Pulmonary artery endothelial cell (primary cell): ENCODE measurements at regions not wholly inside any gene's neighbourhood (a gene's known extent, or its start where the extent isn't known, plus 50 kb on each side); places are given as distances from the start of the nearest gene placed in this dataset.
"Not testable (repeated sequence)": the region's sequence is repeated elsewhere in the genome, so short reads cannot be mapped to it uniquely, and the experiment has no call there.

Experiments
- DNase-seq: peaks from one replicate; pipeline ENCODE4 v3.0.0-alpha.2; 2011; ENCODE audit warnings: low read depth, low spot score

DNA sequence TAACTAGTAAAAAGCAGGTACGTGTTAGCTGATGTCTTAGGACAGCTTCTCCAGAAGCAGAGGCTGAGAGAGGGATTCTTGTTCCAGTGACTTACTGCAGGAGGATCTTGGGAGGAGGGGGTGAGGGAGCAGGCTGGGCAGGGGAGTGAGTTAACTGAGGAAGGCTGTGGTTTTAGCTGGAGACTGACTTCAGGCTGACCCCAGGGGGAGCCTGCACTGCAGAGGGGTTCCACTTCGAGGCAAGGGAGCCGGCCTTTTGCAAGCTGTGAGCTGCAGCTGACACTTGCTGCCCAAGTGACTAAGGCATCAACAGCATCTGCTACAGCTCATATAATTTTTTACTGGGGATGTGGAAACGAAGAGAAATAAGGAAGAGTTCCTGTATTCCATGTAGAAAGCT lies 50.4 kb upstream of the SOD1 start:
- no peak for DNase-seq

DNA sequence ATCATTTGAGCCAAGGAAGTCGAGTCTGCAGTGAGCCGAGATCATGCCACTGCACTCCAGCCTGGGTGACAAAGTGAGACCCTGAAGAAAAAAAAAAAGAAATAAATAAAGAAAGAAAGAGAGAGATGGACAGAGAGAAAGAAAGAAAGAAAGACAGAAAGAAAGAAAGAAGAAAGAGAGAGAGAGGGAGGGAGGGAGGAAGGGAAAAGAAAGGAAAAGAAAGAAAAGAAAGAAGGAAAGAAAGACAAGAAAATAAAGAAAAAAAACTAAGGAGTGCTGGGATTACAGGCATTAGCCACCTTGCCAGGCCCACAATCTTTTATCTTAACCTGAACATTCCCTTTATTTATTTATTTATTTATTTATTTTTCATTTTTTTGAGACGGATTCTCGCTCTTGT lies 51.7 kb upstream of the SOD1 start:
- DNase-seq = no peak

DNA sequence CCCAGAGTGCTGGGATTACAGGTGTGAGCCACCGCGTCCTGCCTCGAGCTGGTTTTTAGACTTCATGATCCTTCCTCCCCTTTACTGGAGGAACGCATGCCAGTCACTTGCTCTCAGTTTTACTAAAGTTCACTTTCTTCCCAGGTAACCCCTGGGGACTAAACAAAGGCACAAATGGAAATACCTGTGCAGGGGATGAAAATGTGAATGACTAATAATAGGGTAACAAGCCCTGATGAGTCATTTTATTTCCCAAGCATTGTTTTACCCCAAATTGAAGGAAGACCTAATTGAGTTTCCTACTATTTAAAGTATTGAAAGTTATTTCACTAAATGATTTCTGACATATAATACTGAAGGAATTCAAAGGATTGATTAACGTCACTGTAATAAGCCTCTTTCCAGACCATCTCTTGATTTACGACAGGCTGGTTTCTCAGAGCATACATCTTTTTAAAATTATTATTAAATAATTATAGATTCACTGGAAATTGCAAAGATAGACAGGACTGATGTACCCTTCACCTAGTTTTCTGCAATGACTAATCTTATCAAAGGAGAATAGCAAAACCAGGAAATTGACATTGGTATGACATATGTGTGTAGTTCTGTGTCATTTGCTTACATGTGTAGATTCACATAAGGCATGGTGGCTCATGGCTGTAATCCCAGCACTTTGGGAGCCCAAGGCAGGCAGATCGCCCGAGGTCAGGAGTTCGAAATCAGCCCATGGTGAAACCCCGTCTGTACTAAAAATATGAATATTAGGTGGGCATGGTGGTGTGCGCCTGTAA lies 53.2 kb upstream of the SOD1 start:
- DNase-seq = no peak

DNA sequence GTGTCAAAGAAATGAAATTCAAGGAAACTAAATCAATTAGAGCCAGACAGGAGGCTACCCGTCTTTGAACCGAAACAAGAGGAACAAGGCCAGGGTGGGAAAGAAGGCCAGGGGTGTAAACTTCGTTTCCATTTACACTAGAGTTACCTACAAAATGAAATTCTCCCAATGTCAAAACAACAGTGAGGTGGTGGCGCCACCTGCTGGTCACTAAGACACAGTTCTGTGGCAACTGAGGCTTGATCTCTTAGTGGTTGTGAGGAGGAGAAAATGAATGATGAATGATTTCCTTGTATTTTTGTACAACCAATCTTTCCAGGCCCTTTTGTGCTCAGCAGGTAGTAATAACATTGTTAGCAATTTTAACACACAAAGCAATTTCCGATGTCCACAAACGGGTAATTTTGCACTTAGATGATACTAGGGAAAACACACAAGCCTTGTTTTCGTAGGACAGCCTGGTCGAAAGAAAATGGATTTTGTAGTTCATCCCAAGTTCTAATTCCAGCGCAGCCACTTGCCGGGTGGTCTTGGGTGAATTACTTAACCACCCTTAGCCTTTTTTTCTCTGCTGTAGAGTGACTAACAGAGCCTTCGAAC lies 54.8 kb upstream of the SOD1 start:
- no peak for DNase-seq

DNA sequence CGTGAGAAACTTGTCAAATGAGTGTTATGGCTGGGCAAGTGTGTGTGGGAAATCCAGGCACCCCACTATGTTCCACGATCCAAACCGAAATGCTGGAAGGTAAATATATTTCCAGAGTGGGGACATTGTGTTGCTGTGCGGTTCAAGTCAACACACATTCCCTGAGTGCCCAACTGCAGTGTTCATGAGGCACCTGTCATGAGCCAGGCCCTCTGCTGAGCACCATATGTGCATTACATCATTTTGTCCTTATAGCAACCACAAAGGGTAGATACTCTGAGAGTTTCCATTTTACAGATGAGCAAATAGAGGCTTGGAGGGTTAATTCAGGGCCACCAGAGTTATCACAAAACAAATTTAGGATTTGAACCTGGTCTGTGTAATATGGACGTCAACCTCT lies 59.9 kb upstream of the SOD1 start:
- no peak for DNase-seq

DNA sequence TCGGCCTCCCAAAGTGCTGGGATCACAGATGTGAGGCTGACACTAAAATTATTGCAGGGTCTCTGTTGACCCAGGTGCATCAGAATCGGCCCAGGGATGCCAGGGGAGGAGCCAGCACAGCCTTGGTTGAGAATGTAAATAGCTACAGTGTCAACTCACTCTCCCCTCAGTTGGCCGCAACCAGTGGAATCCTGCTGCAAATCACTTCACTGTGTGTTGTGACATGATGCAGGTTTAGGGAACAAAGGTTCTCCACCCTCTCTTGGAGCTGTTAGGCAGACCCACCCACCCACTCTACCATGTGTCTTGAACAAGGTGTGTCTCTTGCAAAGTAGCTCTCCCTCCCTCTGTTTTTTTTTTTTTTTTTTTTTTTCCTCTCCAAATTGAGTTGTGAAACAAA lies 60.5 kb upstream of the SOD1 start:
- DNase-seq = no peak

DNA sequence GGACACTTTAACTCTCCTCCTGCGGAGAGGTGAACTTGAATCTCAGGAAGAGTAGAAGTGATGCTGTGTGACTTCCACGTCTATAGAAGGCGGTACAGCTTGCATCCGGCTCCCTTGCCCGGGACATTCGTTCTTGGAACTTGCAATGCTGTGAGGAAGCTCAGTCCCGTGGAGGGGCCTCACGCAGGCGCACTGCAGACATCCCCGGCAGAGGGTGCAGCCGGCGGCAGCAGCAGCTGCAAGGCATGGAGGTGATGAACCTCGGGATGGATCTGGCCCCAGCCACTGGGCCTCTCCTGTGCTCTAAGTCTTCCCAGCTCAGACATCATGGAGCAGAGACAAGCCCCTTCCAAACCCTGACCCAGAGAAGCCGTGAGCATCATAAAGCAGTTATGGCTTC lies 61.8 kb upstream of the SOD1 start:
- no peak for DNase-seq

DNA sequence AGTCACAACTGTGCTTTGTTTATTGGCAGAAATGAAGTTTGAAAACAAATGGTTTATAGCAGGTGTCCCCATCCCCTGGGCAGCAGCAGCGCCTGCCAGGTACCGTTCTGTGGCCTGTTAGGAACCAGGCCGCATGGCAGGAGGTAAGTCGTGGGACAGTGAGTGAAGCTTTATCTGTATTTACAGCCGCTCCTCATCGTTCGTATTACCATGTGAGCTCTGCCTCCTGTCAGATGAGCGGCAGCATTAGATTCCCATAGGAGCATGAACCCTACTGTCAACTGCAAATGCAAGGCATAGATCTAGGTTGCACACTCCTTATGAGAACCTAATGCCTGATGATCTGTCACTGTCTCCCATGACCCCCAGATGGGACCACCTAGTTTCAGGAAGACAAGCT lies 63.4 kb upstream of the SOD1 start:
- DNase-seq = no peak

DNA sequence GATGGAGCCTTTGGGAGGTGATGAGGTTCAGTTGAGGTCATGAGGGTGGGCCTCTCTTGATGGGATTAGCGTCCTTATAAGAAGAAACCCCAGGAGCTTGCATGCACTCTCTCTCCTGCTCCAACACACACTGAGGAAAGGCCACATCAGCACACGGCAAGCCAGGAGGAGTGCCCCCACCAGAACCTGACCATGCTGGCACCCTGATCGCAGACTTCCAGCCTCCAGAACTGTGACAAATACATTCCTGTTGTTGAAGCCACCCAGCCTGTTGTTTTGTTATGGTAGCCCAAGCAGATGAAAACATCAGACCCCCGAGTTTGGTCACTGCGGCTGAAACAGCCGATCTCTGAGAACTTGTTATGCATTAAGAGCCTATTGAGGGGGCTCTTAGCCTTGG lies 64.8 kb upstream of the SOD1 start:
- DNase-seq = no peak

DNA sequence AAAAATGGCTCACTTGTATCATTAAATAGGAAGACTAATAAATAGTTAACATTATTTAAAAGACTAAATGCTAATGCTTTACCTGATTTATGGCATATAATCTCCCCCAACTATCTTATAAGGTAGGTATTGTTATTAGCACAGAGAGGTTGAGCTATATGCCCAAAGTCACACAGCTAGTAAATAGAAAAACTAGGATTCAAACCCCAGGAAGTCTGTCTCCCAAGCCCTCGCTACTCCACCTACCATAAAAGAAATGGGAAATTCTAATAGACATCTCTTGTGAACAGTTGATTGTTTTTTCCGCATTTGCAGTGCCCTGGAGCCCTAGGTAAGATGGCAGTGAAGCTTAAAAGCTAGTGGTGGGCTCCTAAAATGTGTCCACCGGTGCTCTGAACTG lies 65.2 kb upstream of the SOD1 start:
- DNase-seq = no peak

DNA sequence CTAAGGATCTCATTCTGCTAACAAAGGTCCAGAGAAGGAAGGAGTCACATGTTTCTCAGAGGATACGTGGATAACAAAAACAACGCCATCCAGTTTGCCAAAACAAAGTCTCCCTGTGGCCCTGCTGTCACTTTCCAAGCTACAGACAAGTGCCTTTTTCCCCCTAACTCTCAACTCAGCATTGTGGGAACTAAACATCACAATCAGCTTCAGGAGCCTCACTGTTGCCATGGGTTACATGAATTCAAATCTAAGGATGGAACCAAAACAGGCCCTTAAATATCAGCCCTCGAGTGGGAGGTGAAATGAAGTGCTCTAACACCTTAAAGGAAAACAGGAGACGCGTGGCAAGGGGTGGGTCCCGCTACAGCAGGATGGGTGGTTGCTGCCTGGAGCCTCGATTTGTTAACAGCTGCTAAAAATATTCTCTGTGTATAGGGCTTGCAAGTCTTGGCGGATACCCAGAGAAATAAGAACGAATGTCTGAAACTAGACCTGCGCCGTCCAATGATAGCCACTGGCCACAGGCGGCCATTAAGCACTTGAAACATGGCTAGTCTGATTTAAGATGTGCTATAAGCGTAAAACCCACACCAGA lies 66.4 kb upstream of the SOD1 start:
- DNase-seq = no peak

DNA sequence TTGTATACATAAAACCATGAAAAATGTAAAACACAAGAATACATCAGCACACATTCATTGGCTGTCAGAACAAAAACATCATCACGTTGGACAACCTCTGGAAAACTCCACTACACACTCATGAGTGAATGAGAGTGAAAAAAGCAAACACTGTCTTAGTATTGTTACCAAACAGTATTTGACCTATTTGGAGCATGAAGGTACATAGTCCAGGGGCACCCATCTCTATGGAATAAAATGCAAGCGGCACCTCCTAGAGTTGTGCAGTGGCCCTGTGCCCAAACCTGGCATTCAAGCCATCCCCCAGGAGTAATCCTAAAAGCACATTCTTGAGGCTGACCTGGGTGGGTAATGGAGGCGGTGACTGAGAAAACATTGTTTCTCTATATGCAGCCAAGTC lies 67.0 kb upstream of the SOD1 start:
- no peak for DNase-seq

DNA sequence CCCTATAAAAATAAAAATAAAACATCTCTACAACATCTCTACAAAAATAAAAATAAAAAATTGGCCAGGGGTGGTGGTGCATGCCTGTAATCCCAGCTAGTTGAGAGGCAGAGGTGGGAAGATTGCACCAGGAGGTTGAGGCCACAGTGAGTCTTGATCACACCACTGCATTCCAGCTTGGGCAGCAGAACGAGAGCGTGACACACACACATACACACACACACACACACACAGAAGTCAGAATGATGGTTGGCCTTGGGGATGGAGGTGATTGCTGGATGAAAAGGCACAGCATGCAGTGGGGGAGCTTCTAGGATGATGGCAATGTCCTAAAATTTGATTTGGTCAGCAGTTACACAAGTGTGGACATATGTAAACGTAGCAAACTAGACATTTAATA lies 69.7 kb upstream of the SOD1 start:
- DNase-seq = no peak

DNA sequence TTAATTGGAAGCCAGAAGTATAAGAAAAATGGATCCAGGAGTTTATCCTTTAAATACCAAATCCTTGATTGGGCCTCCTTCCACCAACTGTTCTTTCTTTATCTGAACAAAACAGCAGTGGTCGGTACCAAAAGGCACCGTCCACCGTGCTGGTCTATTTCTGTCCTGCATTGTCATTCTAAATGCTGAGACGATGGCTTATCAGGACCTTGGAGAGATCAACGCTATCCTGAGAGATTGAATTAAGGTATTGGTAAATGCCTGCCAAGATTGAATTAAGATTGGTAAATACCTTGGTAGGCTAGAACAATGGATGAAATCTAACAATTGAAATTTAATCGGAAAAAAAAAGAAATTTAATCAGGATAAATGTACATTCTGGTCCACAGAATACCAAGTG lies 73.4 kb upstream of the SOD1 start:
- DNase-seq = no peak

DNA sequence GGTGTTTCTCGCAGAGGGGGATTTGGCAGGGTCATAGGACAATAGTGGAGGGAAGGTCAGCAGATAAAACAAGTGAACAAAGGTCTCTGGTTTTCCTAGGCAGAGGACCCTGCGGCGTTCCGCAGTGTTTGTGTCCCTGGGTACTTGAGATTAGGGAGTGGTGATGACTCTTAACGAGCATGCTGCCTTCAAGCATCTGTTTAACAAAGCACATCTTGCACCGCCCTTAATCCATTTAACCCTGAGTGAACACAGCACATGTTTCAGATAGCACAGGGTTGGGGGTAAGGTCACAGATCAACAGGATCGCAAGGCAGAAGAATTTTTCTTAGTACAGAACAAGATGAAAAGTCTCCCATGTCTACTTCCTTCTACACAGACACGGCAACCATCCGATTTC lies 75.6 kb upstream of the SOD1 start:
- not testable (repeated sequence) for DNase-seq

DNA sequence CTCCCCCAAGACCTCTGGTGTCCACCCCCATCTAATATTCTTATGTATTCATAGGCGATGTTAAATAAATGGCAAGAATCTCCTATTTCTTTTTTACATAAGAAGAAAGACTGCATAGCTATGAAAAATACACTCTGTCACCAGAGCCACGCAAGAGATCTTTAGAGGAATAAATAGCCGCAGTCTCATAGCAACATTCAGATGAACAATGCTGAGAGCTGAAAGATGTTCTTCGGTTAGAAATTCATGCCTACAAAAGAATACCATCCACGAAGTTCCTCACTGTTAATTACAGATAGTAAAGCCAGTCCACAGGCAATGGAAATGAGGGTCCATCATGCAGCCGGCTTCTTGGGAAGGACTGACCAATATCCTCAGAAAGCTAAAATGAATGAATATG lies 76.0 kb upstream of the SOD1 start:
- no peak for DNase-seq

DNA sequence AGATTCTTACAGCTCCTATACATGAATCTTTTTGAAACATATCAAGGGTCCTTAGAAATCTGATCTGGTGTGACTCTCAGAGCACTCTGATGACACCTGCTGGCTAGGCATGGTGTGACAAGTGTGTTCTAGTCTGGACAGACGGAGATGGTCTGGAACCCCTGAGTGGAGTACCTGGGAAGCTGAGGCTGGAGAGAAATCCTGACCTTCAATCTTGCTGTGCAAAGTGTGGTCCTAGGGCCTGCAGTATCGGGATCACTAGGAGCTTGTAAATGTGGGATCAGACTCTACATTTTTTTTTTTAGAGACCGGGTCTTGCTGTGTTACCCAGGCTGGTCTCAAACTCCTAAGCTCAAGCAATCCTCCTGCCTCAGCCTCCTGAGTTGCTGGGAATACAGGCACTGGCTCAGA lies 78.6 kb upstream of the SOD1 start:
- no peak for DNase-seq

DNA sequence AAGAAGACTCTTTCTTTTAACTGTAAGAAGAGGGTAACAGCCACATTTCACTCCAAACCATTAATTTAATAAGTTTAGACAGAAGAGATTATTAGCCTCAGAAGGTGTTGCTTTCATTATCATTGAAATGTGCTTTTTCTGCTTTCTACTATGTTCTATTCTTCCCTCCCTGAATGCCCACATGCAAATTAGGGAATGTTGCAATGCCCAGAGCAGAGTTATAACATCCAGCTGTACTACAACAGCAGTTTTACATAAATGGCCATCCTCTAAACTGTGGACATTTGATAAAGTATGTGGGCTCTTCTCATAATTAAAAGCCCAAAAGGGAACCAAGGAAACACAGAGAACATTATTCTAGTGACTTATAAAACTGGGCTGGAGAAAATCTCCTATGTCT lies 82.2 kb upstream of the SOD1 start:
- no peak for DNase-seq

DNA sequence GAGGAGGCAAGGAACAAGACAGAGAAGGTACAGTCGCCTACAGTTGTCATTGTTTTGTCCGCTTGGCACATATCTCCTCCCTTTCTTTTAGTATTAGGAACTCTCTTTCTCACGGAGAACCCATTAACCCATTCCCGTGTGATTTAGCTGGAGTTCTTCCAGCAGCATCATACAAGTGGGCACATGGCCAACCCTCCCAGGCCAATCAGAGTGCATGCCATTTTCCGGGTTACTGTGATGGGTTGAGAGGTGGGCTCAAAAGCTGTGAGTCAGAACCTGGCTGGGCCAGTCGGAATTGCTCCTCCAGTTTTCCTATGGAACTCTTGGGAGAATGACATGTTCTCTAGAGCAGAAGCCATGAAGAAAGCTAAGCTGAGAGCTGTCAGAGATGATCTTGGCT lies 83.1 kb upstream of the SOD1 start:
- DNase-seq = no peak

DNA sequence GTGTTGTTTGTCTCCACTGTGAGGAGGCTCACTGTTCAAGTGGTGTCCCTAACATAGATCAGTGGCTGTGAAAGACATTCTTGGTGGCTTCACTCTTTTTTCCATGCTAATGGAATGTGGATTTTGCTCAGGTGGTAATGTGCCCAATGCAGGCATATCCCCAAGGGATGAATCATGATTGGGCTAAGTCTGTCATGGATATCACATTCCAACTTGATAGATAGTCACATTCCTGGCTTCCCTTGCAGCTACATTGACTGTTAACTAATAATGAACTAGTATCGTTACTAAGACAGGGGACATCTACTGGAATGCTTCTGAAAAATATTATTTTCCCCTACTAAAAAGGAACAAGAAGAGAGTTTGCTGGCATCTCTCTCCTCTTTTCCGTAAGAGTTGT lies 86.3 kb upstream of the SOD1 start:
- DNase-seq = no peak

DNA sequence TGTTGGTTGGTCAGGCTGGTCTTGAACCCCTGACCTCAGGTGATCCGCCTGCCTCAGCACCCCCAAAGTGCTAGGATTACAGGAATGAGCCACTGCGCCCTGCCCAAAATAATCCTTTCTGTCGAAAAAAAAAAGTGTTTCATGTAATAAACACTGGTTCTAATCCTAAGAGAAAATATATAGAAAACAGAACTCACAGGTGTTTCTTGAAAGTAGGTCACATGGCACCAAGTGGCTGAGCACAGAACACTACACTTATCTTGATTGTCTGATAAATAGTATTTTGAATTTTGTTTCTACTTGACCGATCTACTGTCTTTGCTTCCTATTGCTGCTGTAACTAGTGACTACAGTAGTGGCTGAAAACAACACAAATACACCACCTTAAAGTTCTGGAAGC lies 87.6 kb upstream of the SOD1 start:
- DNase-seq = no peak

DNA sequence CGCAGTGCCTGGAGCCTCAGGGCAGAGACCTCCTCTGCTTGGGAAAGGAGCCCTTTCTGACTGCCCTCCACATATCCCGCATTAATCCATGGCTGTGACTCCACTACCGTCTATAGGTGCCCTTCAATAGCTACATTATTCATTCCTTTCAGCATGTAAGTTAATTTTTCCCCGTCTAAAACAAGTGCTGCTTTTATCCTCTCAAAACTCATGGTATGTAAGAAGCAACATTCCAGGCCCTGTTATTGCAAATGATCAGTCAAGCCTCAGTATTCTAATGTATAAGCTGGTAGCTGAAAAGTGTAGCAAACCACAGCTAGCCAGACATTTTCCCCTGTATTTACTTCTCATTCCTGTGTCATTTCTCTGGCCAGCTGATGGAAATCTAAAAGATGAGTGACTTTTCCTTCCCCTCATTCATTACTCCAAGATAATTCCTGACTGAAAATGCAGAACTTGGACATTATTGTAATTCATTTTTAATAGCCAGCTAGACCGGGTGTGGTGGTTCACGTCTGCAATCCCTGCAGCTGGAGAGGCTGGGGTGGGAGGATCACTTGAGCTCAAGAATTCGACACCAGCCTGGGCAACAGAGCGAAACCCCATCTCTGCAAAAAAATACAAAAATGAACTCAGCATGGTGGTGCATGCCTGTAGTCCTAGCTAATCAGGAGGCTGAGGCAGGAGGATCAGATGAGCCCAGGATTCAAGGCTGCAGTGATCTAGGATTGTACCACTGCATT lies 88.5 kb upstream of the SOD1 start:
- no peak for DNase-seq

DNA sequence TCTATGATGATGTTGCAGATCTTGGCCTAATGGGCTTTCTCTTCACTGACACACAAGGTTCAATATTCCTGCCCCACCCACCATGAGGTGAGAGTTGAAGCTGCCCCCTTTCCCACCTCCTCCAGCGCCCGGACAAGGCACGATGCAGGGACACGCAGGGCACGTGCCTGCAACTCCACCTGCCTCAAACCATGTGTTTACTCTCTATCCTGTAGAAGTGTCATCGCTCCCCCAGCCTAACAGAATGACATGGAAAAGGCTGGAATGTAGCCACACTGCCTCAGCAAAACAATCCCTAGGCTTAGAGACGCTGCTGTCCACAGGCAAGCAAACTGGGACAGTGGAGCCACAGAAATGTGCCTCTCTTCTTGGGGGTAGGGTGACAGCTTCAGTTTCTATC lies 92.9 kb upstream of the SOD1 start:
- no peak for DNase-seq
